GM23338 (cell line): ENCODE measurements at regions not wholly inside any gene's neighbourhood (a gene's known extent, or its start where the extent isn't known, plus 50 kb on each side); places are given as distances from the start of the nearest gene placed in this dataset.

Experiments used
- EZH2 ChIP-seq: fragments of 200-600 bp; sonication (generic); IDR thresholded peaks from one replicate; pipeline ENCODE4 v1.8.0; 2017; ENCODE audit warnings: antibody characterized with exemption, mild to moderate bottlenecking, low read depth; ENCODE audit not compliant: unreplicated experiment
- JUNB ChIP-seq: IDR thresholded peaks from one replicate; pipeline ENCODE4 v1.6.1; 2016; ENCODE audit warnings: antibody characterized with exemption; ENCODE audit not compliant: unreplicated experiment
- POLR2AphosphoS5 ChIP-seq: IDR thresholded peaks from 2 replicates; pipeline ENCODE4 v1.6.1; 2016; ENCODE audit warnings: antibody characterized with exemption, low read depth
- TF ChIP-seq, protein P1 (sequence below), 2 experiments: fragments of 200-600 bp in 1 of 2; sonication (generic) in 1 of 2; conservative IDR thresholded peaks; 2 replicates each; pipeline versions ENCODE4 v1.5.1 to v1.6.1; 2016 to 2017; ENCODE audit warnings: antibody characterized with exemption in 2 of 2, low read depth in 2 of 2, mild to moderate bottlenecking in 2 of 2, moderate library complexity in 1 of 2

DNA sequence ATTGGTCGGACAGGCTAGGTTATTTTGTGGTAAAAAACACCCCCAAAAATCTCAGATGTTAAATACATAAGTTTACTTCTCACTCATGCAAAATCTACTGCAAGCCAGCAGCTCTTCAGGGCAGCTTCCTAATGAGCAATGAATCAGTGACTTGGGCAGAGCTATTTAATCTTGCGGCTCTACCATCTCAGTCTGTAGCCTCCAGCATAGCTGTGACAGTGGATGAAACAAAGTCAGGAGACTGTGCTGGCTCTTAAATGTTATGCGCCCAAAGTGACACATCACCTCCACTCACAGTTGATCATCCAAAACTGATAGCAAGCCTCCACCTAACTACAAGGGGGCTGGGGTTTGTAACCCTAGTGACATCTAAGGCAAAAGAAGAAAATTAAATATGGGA lies 571.9 kb downstream of the METTL4 start:
- TF ChIP-seq, protein P1, sequence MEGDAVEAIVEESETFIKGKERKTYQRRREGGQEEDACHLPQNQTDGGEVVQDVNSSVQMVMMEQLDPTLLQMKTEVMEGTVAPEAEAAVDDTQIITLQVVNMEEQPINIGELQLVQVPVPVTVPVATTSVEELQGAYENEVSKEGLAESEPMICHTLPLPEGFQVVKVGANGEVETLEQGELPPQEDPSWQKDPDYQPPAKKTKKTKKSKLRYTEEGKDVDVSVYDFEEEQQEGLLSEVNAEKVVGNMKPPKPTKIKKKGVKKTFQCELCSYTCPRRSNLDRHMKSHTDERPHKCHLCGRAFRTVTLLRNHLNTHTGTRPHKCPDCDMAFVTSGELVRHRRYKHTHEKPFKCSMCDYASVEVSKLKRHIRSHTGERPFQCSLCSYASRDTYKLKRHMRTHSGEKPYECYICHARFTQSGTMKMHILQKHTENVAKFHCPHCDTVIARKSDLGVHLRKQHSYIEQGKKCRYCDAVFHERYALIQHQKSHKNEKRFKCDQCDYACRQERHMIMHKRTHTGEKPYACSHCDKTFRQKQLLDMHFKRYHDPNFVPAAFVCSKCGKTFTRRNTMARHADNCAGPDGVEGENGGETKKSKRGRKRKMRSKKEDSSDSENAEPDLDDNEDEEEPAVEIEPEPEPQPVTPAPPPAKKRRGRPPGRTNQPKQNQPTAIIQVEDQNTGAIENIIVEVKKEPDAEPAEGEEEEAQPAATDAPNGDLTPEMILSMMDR (conservative IDR thresholded peaks at IDR 0.05; ENCODE audit: low read depth in 2 of 2): no peak
- TF ChIP-seq POLR2AphosphoS5 (no peak), EZH2 (no peak), JUNB (no peak)
